Endothelial cell (in vitro differentiated cells): ENCODE measurements at regions not wholly inside any gene's neighbourhood (a gene's known extent, or its start where the extent isn't known, plus 50 kb on each side); places are given as distances from the start of the nearest gene placed in this dataset.

Source experiments
- DNase-seq: peaks from one replicate; pipeline ENCODE4 v3.0.0; 2021; ENCODE audit warnings: low spot score
- H3K27ac Mint-ChIP-seq: one replicate; pipeline ENCODE4 v1.8.0; 2021; ENCODE audit warnings: mixed read lengths, inconsistent platforms; ENCODE audit not compliant: unreplicated experiment
- H3K27me3 Mint-ChIP-seq: one replicate; pipeline ENCODE4 v1.8.0; 2021; ENCODE audit warnings: mild to moderate bottlenecking, moderate library complexity, mixed read lengths, inconsistent platforms; ENCODE audit not compliant: unreplicated experiment
- H3K36me3 Mint-ChIP-seq: one replicate; pipeline ENCODE4 v1.8.0; 2021; ENCODE audit warnings: mild to moderate bottlenecking, low read depth, mixed read lengths, inconsistent platforms; ENCODE audit not compliant: unreplicated experiment
- H3K4me1 Mint-ChIP-seq: one replicate; pipeline ENCODE4 v1.8.0; 2021; ENCODE audit warnings: mild to moderate bottlenecking, mixed read lengths, inconsistent platforms; ENCODE audit not compliant: unreplicated experiment
- H3K4me3 Mint-ChIP-seq: one replicate; pipeline ENCODE4 v1.8.0; 2021; ENCODE audit warnings: mild to moderate bottlenecking, mixed read lengths, inconsistent platforms; ENCODE audit not compliant: unreplicated experiment
- H3K9me3 Mint-ChIP-seq: one replicate; pipeline ENCODE4 v1.8.0; 2021; ENCODE audit warnings: mixed read lengths, inconsistent platforms; ENCODE audit not compliant: unreplicated experiment
- CTCF ChIP-seq: fragments of 200-600 bp; sonication (generic); IDR thresholded peaks from one replicate; pipeline ENCODE4 v1.5.0; 2021; ENCODE audit warnings: antibody characterized with exemption; ENCODE audit not compliant: unreplicated experiment

- DNase-seq: peak; percentile 7
- Mint-ChIP-seq H3K27ac (no peak overlapping the region), H3K36me3 (no peaks in the 10 kb centered on the region), H3K9me3 (no peaks in the 10 kb centered on the region), H3K27me3 (no peaks in the 10 kb centered on the region), H3K4me1 (no peaks in the 10 kb centered on the region), H3K4me3 (no peak overlapping the region)
- no peak for TF ChIP-seq CTCF
Measured at GRCh38 chr1:87478231-87478630, 149.6 kb downstream of the LMO4 start.

- no peaks in the 10 kb centered on the region for H3K36me3 Mint-ChIP-seq
- no peaks in the 10 kb centered on the region for H3K27me3 Mint-ChIP-seq
Measured at GRCh38 chr1:87495147-87495546, 166.5 kb downstream of the LMO4 start.

GRCh38 chr1:87495870-87496269, 167.2 kb downstream of the LMO4 start:
- H3K36me3 Mint-ChIP-seq: no peaks in the 10 kb centered on the region
- H3K9me3 Mint-ChIP-seq: no peaks in the 10 kb centered on the region
- H3K27me3 Mint-ChIP-seq: no peaks in the 10 kb centered on the region
- H3K4me3 Mint-ChIP-seq: no peak overlapping the region
- TF ChIP-seq CTCF: no peak
- DNase-seq: no peak
- H3K4me1 Mint-ChIP-seq: no peaks in the 10 kb centered on the region
- no peak overlapping the region for H3K27ac Mint-ChIP-seq

More at GRCh38 chr1:87495147-87495546, 166.5 kb downstream of the LMO4 start:
- no peak overlapping the region for H3K27ac Mint-ChIP-seq
- H3K4me1 Mint-ChIP-seq: no peaks in the 10 kb centered on the region
- no peak overlapping the region for H3K4me3 Mint-ChIP-seq
- no peak for DNase-seq
- H3K9me3 Mint-ChIP-seq: no peaks in the 10 kb centered on the region
- TF ChIP-seq CTCF: no peak

- no peak for TF ChIP-seq CTCF
- H3K9me3 Mint-ChIP-seq: no peaks in the 10 kb centered on the region
- H3K27ac Mint-ChIP-seq: no peak overlapping the region
- DNase-seq: no peak
- H3K4me3 Mint-ChIP-seq: no peak overlapping the region
- H3K4me1 Mint-ChIP-seq: no peaks in the 10 kb centered on the region
- no peaks in the 10 kb centered on the region for H3K27me3 Mint-ChIP-seq
- H3K36me3 Mint-ChIP-seq: no peaks in the 10 kb centered on the region
Measured at GRCh38 chr1:87497380-87498203, 168.9 kb downstream of the LMO4 start.

- no peaks in the 10 kb centered on the region for H3K4me1 Mint-ChIP-seq
- H3K36me3 Mint-ChIP-seq: no peaks in the 10 kb centered on the region
- no peaks in the 10 kb centered on the region for H3K27me3 Mint-ChIP-seq
- DNase-seq: no peak
- no peak for TF ChIP-seq CTCF
- H3K9me3 Mint-ChIP-seq: no peaks in the 10 kb centered on the region
- no peak overlapping the region for H3K4me3 Mint-ChIP-seq
- H3K27ac Mint-ChIP-seq: no peak overlapping the region
Measured at GRCh38 chr1:87501738-87502137, 173.1 kb downstream of the LMO4 start.
